Gastrocnemius medialis (tissue), 4 donors: ENCODE measurements at regions not wholly inside any gene's neighbourhood (a gene's known extent, or its start where the extent isn't known, plus 50 kb on each side); places are given as distances from the start of the nearest gene placed in this dataset.

Source experiments
- ATAC-seq, 2 donors: fragments of 150-250 bp; one replicate each; pipeline ENCODE4 v1.9.1; 2016
- DNase-seq, 2 donors: peaks; one replicate each; pipeline ENCODE4 v3.0.0-alpha.2; 2019
- H3K27ac ChIP-seq, 4 donors: fragments of 200-600 bp; sonication (generic); 1 replicate in 1 of 4; 2 replicates in 3 of 4; pipeline ENCODE4 v1.5.1; 2016 to 2018; ENCODE audit warnings: mild to moderate bottlenecking in 2 of 4, moderate library complexity in 1 of 4
- H3K27me3 ChIP-seq, 3 donors: fragments of 200-600 bp; sonication (generic) in 2 of 3; 1 replicate in 1 of 3; 2 replicates in 2 of 3; pipeline versions ENCODE4 v1.5.1 to v1.6.0; 2016 to 2019; ENCODE audit warnings: mild to moderate bottlenecking in 1 of 3, moderate library complexity in 1 of 3
- H3K36me3 ChIP-seq, 2 donors: fragments of 200-600 bp; sonication (generic) in 1 of 2; one replicate each; pipeline ENCODE4 v1.5.1; 2017 to 2018
- H3K4me1 ChIP-seq, 2 donors: fragments of 200-600 bp; sonication (generic) in 1 of 2; one replicate each; pipeline ENCODE4 v1.5.1; 2016 to 2017; ENCODE audit warnings: mild to moderate bottlenecking in 2 of 2
- H3K4me3 ChIP-seq, 4 donors: fragments of 200-600 bp; sonication (generic) in 3 of 4; 1 replicate in 1 of 4; 2 replicates in 3 of 4; pipeline ENCODE4 v1.5.1; 2016 to 2019; ENCODE audit warnings: mild to moderate bottlenecking in 2 of 4
- H3K9me3 ChIP-seq, 3 donors: fragments of 200-600 bp; sonication (generic) in 2 of 3; 1 replicate in 1 of 3; 2 replicates in 2 of 3; pipeline ENCODE4 v1.5.1; 2016 to 2019
- POLR2A ChIP-seq, 2 donors: fragments of 450-650 bp; IDR thresholded peaks; one replicate each; pipeline ENCODE4 v1.6.1; 2017; ENCODE audit warnings: antibody characterized with exemption in 2 of 2, mild to moderate bottlenecking in 2 of 2, moderate library complexity in 2 of 2
- in situ Hi-C, 4 donors: fragments of 200-750 bp; cut with MboI; loops; one replicate each; pipeline versions ENCODE4 v1.15.0 to v1.8.0; 2017; ENCODE audit warnings: low sequenced_read_pairs in 4 of 4
- intact Hi-C: fragments of 100-400 bp; cut with DNase I; formaldehyde crosslinking; loops from one replicate; pipeline ENCODE4 v1.15.1; 2023; ENCODE audit warnings: low total_unique reads
- TF ChIP-seq, protein P1 (sequence below), 5 experiments: fragments of 450-650 bp in 3 of 5; fragments of 200-600 bp in 2 of 5; sonication (generic) in 2 of 5; IDR thresholded peaks in 4 of 5; conservative IDR thresholded peaks in 1 of 5; 1 replicate in 4 of 5; 2 replicates in 1 of 5; pipeline ENCODE4 v1.5.1; 2016 to 2019; ENCODE audit warnings: antibody characterized with exemption in 5 of 5, mild to moderate bottlenecking in 3 of 5, moderate library complexity in 3 of 5

- no peak for ATAC-seq
These were observed 99.4 kb upstream of the ADTRP start for GRCh38 chr6:11878029-11878428.

GRCh38 chr6:11876934-11877433 lies 98.4 kb upstream of the ADTRP start:
- H3K36me3 ChIP-seq, result no peaks in the 10 kb centered on the region
- no peak overlapping the region for H3K27ac ChIP-seq
- intact Hi-C loops, result no loop called here
- DNase-seq (no peak), ATAC-seq (no peak)
- H3K4me3 ChIP-seq, result no peak overlapping the region
- H3K4me1 ChIP-seq, result no peaks in the 10 kb centered on the region
- in situ Hi-C loops, result no loop called here
- H3K9me3 ChIP-seq, result no peaks in the 10 kb centered on the region
- TF ChIP-seq, protein P1, sequence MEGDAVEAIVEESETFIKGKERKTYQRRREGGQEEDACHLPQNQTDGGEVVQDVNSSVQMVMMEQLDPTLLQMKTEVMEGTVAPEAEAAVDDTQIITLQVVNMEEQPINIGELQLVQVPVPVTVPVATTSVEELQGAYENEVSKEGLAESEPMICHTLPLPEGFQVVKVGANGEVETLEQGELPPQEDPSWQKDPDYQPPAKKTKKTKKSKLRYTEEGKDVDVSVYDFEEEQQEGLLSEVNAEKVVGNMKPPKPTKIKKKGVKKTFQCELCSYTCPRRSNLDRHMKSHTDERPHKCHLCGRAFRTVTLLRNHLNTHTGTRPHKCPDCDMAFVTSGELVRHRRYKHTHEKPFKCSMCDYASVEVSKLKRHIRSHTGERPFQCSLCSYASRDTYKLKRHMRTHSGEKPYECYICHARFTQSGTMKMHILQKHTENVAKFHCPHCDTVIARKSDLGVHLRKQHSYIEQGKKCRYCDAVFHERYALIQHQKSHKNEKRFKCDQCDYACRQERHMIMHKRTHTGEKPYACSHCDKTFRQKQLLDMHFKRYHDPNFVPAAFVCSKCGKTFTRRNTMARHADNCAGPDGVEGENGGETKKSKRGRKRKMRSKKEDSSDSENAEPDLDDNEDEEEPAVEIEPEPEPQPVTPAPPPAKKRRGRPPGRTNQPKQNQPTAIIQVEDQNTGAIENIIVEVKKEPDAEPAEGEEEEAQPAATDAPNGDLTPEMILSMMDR (IDR thresholded peaks at IDR 0.05 in 4 of 5, conservative IDR thresholded peaks at IDR 0.05 in 1 of 5), result no peak
- no peak for TF ChIP-seq POLR2A (IDR thresholded peaks at IDR 0.05)
- no peaks in the 10 kb centered on the region for H3K27me3 ChIP-seq

More at GRCh38 chr6:11878029-11878428, 99.4 kb upstream of the ADTRP start:
- Histone ChIP-seq H3K9me3 (no peaks in the 10 kb centered on the region), H3K27ac (no peak overlapping the region), H3K27me3 (no peaks in the 10 kb centered on the region), H3K4me1 (no peaks in the 10 kb centered on the region), H3K4me3 (no peak overlapping the region), H3K36me3 (no peaks in the 10 kb centered on the region)
- TF ChIP-seq, protein P1 (IDR thresholded peaks at IDR 0.05 in 4 of 5, conservative IDR thresholded peaks at IDR 0.05 in 1 of 5), result no peak
- TF ChIP-seq POLR2A (IDR thresholded peaks at IDR 0.05), result no peak
- intact Hi-C loops, result no loop called here
- in situ Hi-C loops, result no loop called here
- no peak for DNase-seq

DNA sequence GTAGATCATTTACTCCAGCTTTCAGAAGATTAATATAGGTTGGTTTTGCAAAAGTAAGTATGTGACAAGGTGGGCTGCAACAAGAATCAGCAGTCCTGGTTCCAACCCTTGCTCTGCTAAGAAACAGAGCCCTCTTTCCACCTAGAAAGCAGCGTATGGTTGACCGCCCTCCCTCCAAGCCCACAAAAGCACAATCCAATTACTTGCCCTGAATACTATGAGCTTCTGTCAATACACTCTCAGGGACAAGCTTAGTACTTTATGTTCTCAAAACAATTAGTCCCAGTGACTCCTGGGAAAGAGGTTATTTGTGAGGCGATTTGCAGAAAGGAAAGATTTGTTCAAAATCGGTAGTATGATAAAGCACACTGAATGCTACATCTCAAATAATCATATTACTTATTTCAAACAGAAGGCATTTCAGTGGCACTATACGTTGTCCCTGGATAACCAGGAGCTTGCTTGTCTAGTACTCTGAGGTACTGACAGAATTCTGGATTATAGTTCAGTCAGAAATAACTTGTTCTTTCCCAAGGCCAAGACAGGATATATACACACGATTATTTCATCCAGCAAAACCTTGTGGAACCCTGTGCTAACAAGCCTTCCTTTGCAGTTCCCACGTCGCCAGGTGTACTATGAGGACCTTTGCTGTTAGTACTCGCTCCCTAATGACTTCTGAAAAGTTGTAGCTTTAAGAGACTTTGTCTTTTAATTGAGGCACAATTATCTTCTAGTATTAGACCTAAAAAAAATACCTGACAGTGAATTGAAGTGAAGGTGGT lies 96.9 kb upstream of the ADTRP start:
- intact Hi-C loops, result no loop called here

GRCh38 chr6:11869672-11870340 lies 91.2 kb upstream of the ADTRP start:
- TF ChIP-seq POLR2A (IDR thresholded peaks at IDR 0.05), result no peak
- TF ChIP-seq, protein P1 (IDR thresholded peaks at IDR 0.05 in 4 of 5, conservative IDR thresholded peaks at IDR 0.05 in 1 of 5), result no peak
- no peak overlapping the region for H3K27ac ChIP-seq
- no peaks in the 10 kb centered on the region for H3K9me3 ChIP-seq
- ATAC-seq, result no peak
- DNase-seq, result no peak
- no peak overlapping the region for H3K4me3 ChIP-seq
- no peaks in the 10 kb centered on the region for H3K4me1 ChIP-seq
- intact Hi-C loops, result no loop called here
- H3K27me3 ChIP-seq, result no peaks in the 10 kb centered on the region
- in situ Hi-C loops, result no loop called here
- no peaks in the 10 kb centered on the region for H3K36me3 ChIP-seq

More for the DNA sequence above, 96.9 kb upstream of the ADTRP start:
- no peak for TF ChIP-seq POLR2A (IDR thresholded peaks at IDR 0.05)
- TF ChIP-seq, protein P1 (IDR thresholded peaks at IDR 0.05 in 4 of 5, conservative IDR thresholded peaks at IDR 0.05 in 1 of 5), result no peak
- Histone ChIP-seq H3K4me1 (no peaks in the 10 kb centered on the region), H3K27ac (no peak overlapping the region), H3K9me3 (no peaks in the 10 kb centered on the region), H3K4me3 (no peak overlapping the region), H3K27me3 (no peaks in the 10 kb centered on the region), H3K36me3 (no peaks in the 10 kb centered on the region)
- no peak for DNase-seq
- no peak for ATAC-seq
- in situ Hi-C loops, result no loop called here
